A673 (cell line): ENCODE measurements at regions not wholly inside any gene's neighbourhood (a gene's known extent, or its start where the extent isn't known, plus 50 kb on each side); places are given as distances from the start of the nearest gene placed in this dataset.

ENCODE experiments used
- BruUV-seq: library from RNA; stranded (reverse); fragments of 400-500 nt; replicated peaks from 2 replicates; lab custom pipeline; 2021; lab: Mats Ljungman, UMichigan
- CTCF ChIA-PET: fragments of 300-600 bp; sonication (Branson Sonifier 250); formaldehyde crosslinking; loops from one replicate; lab custom pipeline; 2022; ENCODE audit warnings: antibody characterized with exemption; lab: Charles Lee
- POLR2A ChIA-PET: fragments of 300-600 bp; sonication (Branson Sonifier 250); formaldehyde crosslinking; loops from one replicate; lab custom pipeline; 2022; ENCODE audit warnings: antibody characterized with exemption; ENCODE audit not compliant: low non-redundant PET; lab: Charles Lee
- DNase-seq: peaks from one replicate; pipeline ENCODE4 v3.0.0-alpha.2; 2015; ENCODE audit warnings: low spot score
- H3K27ac ChIP-seq: fragments of 200-600 bp; sonication (generic); 2 replicates; pipeline ENCODE4 v1.5.1; 2016; ENCODE audit warnings: mixed run types, low read depth, mild to moderate bottlenecking, mixed read lengths, antibody characterized with exemption, low read length; ENCODE audit not compliant: poor library complexity, severe bottlenecking
- H3K27me3 ChIP-seq: fragments of 200-600 bp; sonication (generic); replicated peaks from 2 replicates; pipeline ENCODE4 v1.6.1; 2017; ENCODE audit warnings: mixed run types, low read depth, mild to moderate bottlenecking, mixed read lengths, antibody characterized with exemption, low read length; ENCODE audit not compliant: insufficient read depth, poor library complexity
- H3K36me3 ChIP-seq: fragments of 200-600 bp; sonication (generic); 2 replicates; pipeline ENCODE4 v1.6.1; 2016; ENCODE audit warnings: mixed run types, mild to moderate bottlenecking, mixed read lengths, antibody characterized with exemption, low read length; ENCODE audit not compliant: insufficient read depth, poor library complexity, severe bottlenecking
- H3K4me1 ChIP-seq: fragments of 200-600 bp; sonication (generic); 2 replicates; pipeline ENCODE4 v1.6.1; 2017; ENCODE audit warnings: mixed run types, mild to moderate bottlenecking, mixed read lengths, antibody characterized with exemption, low read length; ENCODE audit not compliant: insufficient read depth, poor library complexity, severe bottlenecking
- H3K4me3 ChIP-seq: fragments of 200-600 bp; sonication (generic); 2 replicates; pipeline ENCODE4 v1.5.1; 2016; ENCODE audit warnings: low read depth, mixed run types, mild to moderate bottlenecking, mixed read lengths, low read length; ENCODE audit not compliant: poor library complexity, severe bottlenecking
- H3K9me3 ChIP-seq: fragments of 200-600 bp; sonication (generic); 2 replicates; pipeline ENCODE4 v1.6.1; 2016; ENCODE audit warnings: mixed run types, low read depth, mild to moderate bottlenecking, mixed read lengths, antibody characterized with exemption, low read length; ENCODE audit not compliant: poor library complexity, severe bottlenecking
- EZH2 ChIP-seq: fragments of 200-600 bp; sonication (generic); IDR thresholded peaks from 2 replicates; pipeline ENCODE4 v1.6.1; 2017; ENCODE audit warnings: borderline replicate concordance, low read depth, mild to moderate bottlenecking, mixed read lengths, antibody characterized with exemption, low read length; ENCODE audit not compliant: poor library complexity, severe bottlenecking
- intact Hi-C: fragments of 100-400 bp; cut with micrococcal nuclease; formaldehyde crosslinking; loops from one replicate; pipeline ENCODE4 v1.10.0; 2022; ENCODE audit not compliant: unreplicated experiment
- TF ChIP-seq, protein P1 (sequence below): fragments of 300-800, 200-600 bp; sonication (generic); conservative IDR thresholded peaks from 2 replicates; pipeline ENCODE4 v1.5.1; 2017; ENCODE audit warnings: low read depth, mild to moderate bottlenecking, antibody characterized with exemption, low read length, moderate library complexity, mixed read lengths

- ChIA-PET CTCF (no interaction called here), POLR2A (no interaction called here)
- Histone ChIP-seq H3K27ac (no peak overlapping the region), H3K4me1 (no peaks in the 10 kb centered on the region), H3K36me3 (no peaks in the 10 kb centered on the region), H3K9me3 (no peaks in the 10 kb centered on the region), H3K27me3 (peaks cover 31% of the 10 kb centered on the region), H3K4me3 (no peak overlapping the region)
- TF ChIP-seq EZH2 = no peak
- TF ChIP-seq, protein P1, sequence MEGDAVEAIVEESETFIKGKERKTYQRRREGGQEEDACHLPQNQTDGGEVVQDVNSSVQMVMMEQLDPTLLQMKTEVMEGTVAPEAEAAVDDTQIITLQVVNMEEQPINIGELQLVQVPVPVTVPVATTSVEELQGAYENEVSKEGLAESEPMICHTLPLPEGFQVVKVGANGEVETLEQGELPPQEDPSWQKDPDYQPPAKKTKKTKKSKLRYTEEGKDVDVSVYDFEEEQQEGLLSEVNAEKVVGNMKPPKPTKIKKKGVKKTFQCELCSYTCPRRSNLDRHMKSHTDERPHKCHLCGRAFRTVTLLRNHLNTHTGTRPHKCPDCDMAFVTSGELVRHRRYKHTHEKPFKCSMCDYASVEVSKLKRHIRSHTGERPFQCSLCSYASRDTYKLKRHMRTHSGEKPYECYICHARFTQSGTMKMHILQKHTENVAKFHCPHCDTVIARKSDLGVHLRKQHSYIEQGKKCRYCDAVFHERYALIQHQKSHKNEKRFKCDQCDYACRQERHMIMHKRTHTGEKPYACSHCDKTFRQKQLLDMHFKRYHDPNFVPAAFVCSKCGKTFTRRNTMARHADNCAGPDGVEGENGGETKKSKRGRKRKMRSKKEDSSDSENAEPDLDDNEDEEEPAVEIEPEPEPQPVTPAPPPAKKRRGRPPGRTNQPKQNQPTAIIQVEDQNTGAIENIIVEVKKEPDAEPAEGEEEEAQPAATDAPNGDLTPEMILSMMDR = no peak
- DNase-seq = no peak
- BruUV-seq = no TSS peak
- intact Hi-C loops = no loop called here
These were observed 327.8 kb downstream of the DHX15 start for GRCh38 chr4:24256547-24256946.

DNA sequence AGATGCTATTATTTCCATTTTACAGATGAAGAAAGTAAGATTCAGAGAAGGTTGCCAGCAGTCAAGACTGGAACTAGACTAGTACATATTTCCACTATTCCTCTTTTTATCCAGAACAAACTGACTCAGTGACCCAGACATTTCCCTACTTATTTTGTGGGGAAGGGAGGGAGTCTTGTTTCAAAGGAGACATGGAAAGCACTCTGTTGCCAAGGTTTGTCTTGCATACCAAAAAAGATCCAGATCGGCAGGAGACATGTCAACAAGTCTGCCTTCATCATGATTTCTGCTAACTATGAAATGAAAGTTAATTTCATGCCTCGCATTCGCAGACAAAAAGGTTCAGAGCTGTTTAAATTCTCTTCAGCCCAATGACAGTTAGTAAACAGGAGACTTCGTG is 328.3 kb downstream of the DHX15 start:
- POLR2A ChIA-PET = no interaction called here
- no TSS peak for BruUV-seq
- DNase-seq = no peak
- H3K4me1 ChIP-seq = no peaks in the 10 kb centered on the region
- TF ChIP-seq EZH2 = no peak
- TF ChIP-seq, protein P1 = no peak
- H3K27me3 ChIP-seq = peaks cover 31% of the 10 kb centered on the region
- no peaks in the 10 kb centered on the region for H3K9me3 ChIP-seq
- CTCF ChIA-PET = no interaction called here
- no peaks in the 10 kb centered on the region for H3K36me3 ChIP-seq
- intact Hi-C loops = no loop called here
- H3K27ac ChIP-seq = no peak overlapping the region
- H3K4me3 ChIP-seq = no peak overlapping the region

GRCh38 chr4:24252121-24252520 is 332.2 kb downstream of the DHX15 start:
- Histone ChIP-seq H3K27ac (no peak overlapping the region), H3K4me3 (no peak overlapping the region), H3K36me3 (no peaks in the 10 kb centered on the region), H3K4me1 (no peaks in the 10 kb centered on the region), H3K27me3 (peaks cover 21% of the 10 kb centered on the region), H3K9me3 (no peaks in the 10 kb centered on the region)
- TF ChIP-seq, protein P1 = no peak
- no peak for TF ChIP-seq EZH2
- no TSS peak for BruUV-seq
- ChIA-PET CTCF (no interaction called here), POLR2A (no interaction called here)
- no peak for DNase-seq
- intact Hi-C loops = no loop called here
